WTC11 (cell line): ENCODE measurements at regions not wholly inside any gene's neighbourhood (a gene's known extent, or its start where the extent isn't known, plus 50 kb on each side); places are given as distances from the start of the nearest gene placed in this dataset.

Experiments
- ATAC-seq: fragments of 200-7000 bp; cut with Tn5 transposase; 2 replicates; pipeline ENCODE4 v1.10.0; 2021; ENCODE audit warnings: mild to moderate bottlenecking, moderate library complexity
- CTCF ChIA-PET: fragments of 300-600 bp; sonication (Branson Sonifier 250); formaldehyde crosslinking; loops from one replicate; lab custom pipeline; 2021; ENCODE audit warnings: antibody characterized with exemption; lab: Charles Lee
- POLR2A ChIA-PET: fragments of 350-600 bp; sonication (Branson Sonifier 250); formaldehyde crosslinking; loops from one replicate; lab custom pipeline; 2021; ENCODE audit warnings: antibody characterized with exemption; lab: Charles Lee
- DNase-seq: peaks from one replicate; pipeline ENCODE4 v3.0.0; 2021; ENCODE audit warnings: low spot score
- H3K27ac Mint-ChIP-seq: 2 replicates; pipeline ENCODE4 v1.8.0; 2021; ENCODE audit warnings: mixed read lengths
- H3K27me3 Mint-ChIP-seq: 2 replicates; pipeline ENCODE4 v1.8.0; 2021; ENCODE audit warnings: low read depth, mild to moderate bottlenecking, moderate library complexity, mixed read lengths
- H3K36me3 Mint-ChIP-seq: 2 replicates; pipeline ENCODE4 v1.8.0; 2021; ENCODE audit warnings: mixed read lengths
- H3K4me1 Mint-ChIP-seq: 2 replicates; pipeline ENCODE4 v1.8.0; 2022; ENCODE audit warnings: mixed read lengths
- H3K4me3 Mint-ChIP-seq: 2 replicates; pipeline ENCODE4 v1.8.0; 2021; ENCODE audit warnings: mild to moderate bottlenecking, moderate library complexity, mixed read lengths
- H3K9me3 Mint-ChIP-seq: 2 replicates; pipeline ENCODE4 v1.8.0; 2021; ENCODE audit warnings: mixed read lengths
- ATF3 ChIP-seq: sonication (generic); formaldehyde crosslinking; conservative IDR thresholded peaks from 2 replicates; pipeline ENCODE4 v1.8.1; 2022; ENCODE audit warnings: mild to moderate bottlenecking, missing genetic modification reagents
- CBFB ChIP-seq: sonication (generic); formaldehyde crosslinking; IDR thresholded peaks from 2 replicates; pipeline ENCODE4 v1.8.1; 2022; ENCODE audit warnings: mild to moderate bottlenecking, low read depth, missing genetic modification reagents
- CDX4 ChIP-seq: fragments of 250-450 bp; sonication (Bioruptor Pico); IDR thresholded peaks from 2 replicates; pipeline ENCODE4 v1.9.0; 2021; ENCODE audit warnings: moderate library complexity, mild to moderate bottlenecking, inconsistent platforms, borderline replicate concordance
- CREB1 ChIP-seq: sonication (generic); formaldehyde crosslinking; IDR thresholded peaks from 2 replicates; pipeline ENCODE4 v1.8.0; 2023; ENCODE audit warnings: mild to moderate bottlenecking, missing genetic modification reagents
- CREM ChIP-seq: sonication (generic); formaldehyde crosslinking; IDR thresholded peaks from 2 replicates; pipeline ENCODE4 v1.8.1; 2022; ENCODE audit warnings: mild to moderate bottlenecking, missing genetic modification reagents, moderate library complexity
- EMX1 ChIP-seq: fragments of 250-450 bp; sonication (Bioruptor Pico); IDR thresholded peaks from 2 replicates; pipeline ENCODE4 v1.8.0; 2021; ENCODE audit warnings: mild to moderate bottlenecking
- ETV6 ChIP-seq: sonication (generic); formaldehyde crosslinking; IDR thresholded peaks from 2 replicates; pipeline ENCODE4 v1.8.1; 2022; ENCODE audit warnings: mild to moderate bottlenecking, missing genetic modification reagents
- FOXJ3 ChIP-seq: sonication (generic); formaldehyde crosslinking; IDR thresholded peaks from 2 replicates; pipeline ENCODE4 v1.9.0; 2021; ENCODE audit warnings: missing genetic modification reagents, mild to moderate bottlenecking, borderline replicate concordance
- GABPB1 ChIP-seq: sonication (generic); formaldehyde crosslinking; IDR thresholded peaks from 2 replicates; pipeline ENCODE4 v1.8.1; 2023; ENCODE audit warnings: mild to moderate bottlenecking, missing genetic modification reagents
- HMGXB4 ChIP-seq: sonication (generic); formaldehyde crosslinking; IDR thresholded peaks from 2 replicates; pipeline ENCODE4 v1.8.1; 2023; ENCODE audit warnings: mild to moderate bottlenecking, moderate library complexity, missing genetic modification reagents
- JAZF1 ChIP-seq: fragments of 250-450 bp; sonication (Bioruptor Pico); IDR thresholded peaks from 2 replicates; pipeline ENCODE4 v1.9.0; 2021; ENCODE audit warnings: moderate library complexity, mild to moderate bottlenecking, inconsistent platforms
- KAT7 ChIP-seq: sonication (generic); formaldehyde crosslinking; IDR thresholded peaks from 2 replicates; pipeline ENCODE4 v1.8.1; 2023; ENCODE audit warnings: missing genetic modification reagents, mild to moderate bottlenecking, borderline replicate concordance
- MXD4 ChIP-seq: fragments of 250-450 bp; sonication (Bioruptor Pico); IDR thresholded peaks from 2 replicates; pipeline ENCODE4 v1.8.0; 2021; ENCODE audit warnings: mild to moderate bottlenecking, moderate library complexity, borderline replicate concordance
- NFATC4 ChIP-seq: fragments of 250-450 bp; sonication (Bioruptor Pico); IDR thresholded peaks from 2 replicates; pipeline ENCODE4 v1.9.0; 2021; ENCODE audit warnings: mild to moderate bottlenecking
- PREB ChIP-seq: sonication (generic); formaldehyde crosslinking; IDR thresholded peaks from 2 replicates; pipeline ENCODE4 v1.8.1; 2022; ENCODE audit warnings: mild to moderate bottlenecking, missing genetic modification reagents, moderate library complexity, borderline replicate concordance
- PRRX2 ChIP-seq: fragments of 250-450 bp; sonication (Bioruptor Pico); IDR thresholded peaks from 2 replicates; pipeline ENCODE4 v1.8.0; 2021; ENCODE audit warnings: mild to moderate bottlenecking
- RELA ChIP-seq: sonication (generic); formaldehyde crosslinking; IDR thresholded peaks from 2 replicates; pipeline ENCODE4 v1.8.1; 2022; ENCODE audit warnings: missing genetic modification reagents, mild to moderate bottlenecking, borderline replicate concordance
- SMAD3 ChIP-seq: sonication (generic); formaldehyde crosslinking; IDR thresholded peaks from 2 replicates; pipeline ENCODE4 v1.8.0; 2022; ENCODE audit warnings: missing genetic modification reagents, mild to moderate bottlenecking, borderline replicate concordance
- SOX15 ChIP-seq: fragments of 250-450 bp; sonication (Bioruptor Pico); IDR thresholded peaks from 2 replicates; pipeline ENCODE4 v1.9.0; 2021; ENCODE audit warnings: mild to moderate bottlenecking
- USF1 ChIP-seq: sonication (generic); formaldehyde crosslinking; IDR thresholded peaks from 2 replicates; pipeline ENCODE4 v1.8.0; 2022; ENCODE audit warnings: mild to moderate bottlenecking, missing genetic modification reagents
- ZNF121 ChIP-seq: sonication (generic); formaldehyde crosslinking; IDR thresholded peaks from 2 replicates; pipeline ENCODE4 v1.8.0; 2023; ENCODE audit warnings: missing genetic modification reagents
- ZNF396 ChIP-seq: fragments of 250-450 bp; sonication (Bioruptor Pico); IDR thresholded peaks from 2 replicates; pipeline ENCODE4 v1.8.0; 2021; ENCODE audit warnings: mild to moderate bottlenecking, moderate library complexity, borderline replicate concordance
- ZNF671 ChIP-seq: fragments of 250-450 bp; sonication (Bioruptor Pico); IDR thresholded peaks from 2 replicates; pipeline ENCODE4 v1.8.0; 2021; ENCODE audit warnings: mild to moderate bottlenecking

- no peak for TF ChIP-seq HMGXB4 (CRISPR knock-in tag)
- no peak for TF ChIP-seq CDX4 (CRISPR knock-in tag)
- TF ChIP-seq CREB1 (CRISPR knock-in tag) = no peak
- no peak for TF ChIP-seq CBFB (CRISPR knock-in tag)
- no peak for TF ChIP-seq NFATC4 (CRISPR knock-in tag)
- TF ChIP-seq, all 79 proteins: peak for 0
Observed at GRCh38 chr13:26951581-26952177, 191.1 kb upstream of the GPR12 start (continued).

GRCh38 chr13:26950968-26951367 is 190.4 kb upstream of the GPR12 start:
- Mint-ChIP-seq H3K9me3 (no peaks in the 10 kb centered on the region), H3K4me1 (no peaks in the 10 kb centered on the region), H3K27ac (no peak overlapping the region), H3K36me3 (no peaks in the 10 kb centered on the region), H3K4me3 (no peak overlapping the region), H3K27me3 (no peaks in the 10 kb centered on the region)
- ATAC-seq (no peak), DNase-seq (no peak)
- TF ChIP-seq PRRX2 = no peak
- TF ChIP-seq ZNF396 = no peak
- TF ChIP-seq USF1 (CRISPR knock-in tag) = no peak
- TF ChIP-seq ETV6 = no peak
- no peak for TF ChIP-seq ZNF671 (CRISPR knock-in tag)
- TF ChIP-seq RELA (CRISPR knock-in tag) = no peak
- no peak for TF ChIP-seq SOX15 (CRISPR knock-in tag)
- TF ChIP-seq ZNF121 (CRISPR knock-in tag) = no peak
- TF ChIP-seq MXD4 = no peak
- no peak for TF ChIP-seq JAZF1 (CRISPR knock-in tag)
- no peak for TF ChIP-seq GABPB1 (CRISPR knock-in tag)
- no peak for TF ChIP-seq FOXJ3 (CRISPR knock-in tag)
- no peak for TF ChIP-seq SMAD3 (CRISPR knock-in tag)
- no peak for TF ChIP-seq CREM (CRISPR knock-in tag)
- TF ChIP-seq KAT7 (CRISPR knock-in tag) = no peak
- no peak for TF ChIP-seq ATF3 (CRISPR knock-in tag)
- TF ChIP-seq PREB (CRISPR knock-in tag) = no peak
- TF ChIP-seq EMX1 = no peak
- POLR2A ChIA-PET = no interaction called here
- CTCF ChIA-PET = interaction anchor here (1.1 to 3.0 kb wide), 7 partner anchors 16 to 411 kb away, joined by 3 to 19 read pairs (median 7); no protein-coding TSS in a partner anchor
